ENCODE measurements at regions not wholly inside any gene's neighbourhood (a gene's known extent, or its start where the extent isn't known, plus 50 kb on each side); places are given as distances from the start of the nearest gene placed in this dataset.
"Not testable (repeated sequence)": the region's sequence is repeated elsewhere in the genome, so short reads cannot be mapped to it uniquely, and the experiment has no call there.

DNA sequence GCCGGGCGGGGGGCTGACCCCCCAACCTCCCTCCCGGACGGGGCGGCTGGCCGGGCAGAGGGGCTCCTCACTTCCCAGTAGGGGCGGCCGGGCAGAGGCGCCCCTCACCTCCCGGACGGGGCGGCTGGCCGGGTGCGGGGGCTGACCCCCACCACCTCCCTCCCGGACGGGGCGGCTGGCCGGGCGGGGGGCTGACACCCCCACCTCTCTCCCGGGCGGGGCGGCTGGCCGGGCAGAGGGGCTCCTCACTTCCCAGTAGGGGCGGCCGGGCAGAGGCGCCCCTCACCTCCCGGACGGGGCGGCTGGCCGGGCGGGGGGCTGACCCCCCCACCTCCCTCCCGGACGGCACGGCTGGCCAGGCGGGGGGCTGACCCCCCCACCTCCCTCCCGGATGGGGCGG, 66.8 kb upstream of the SLC35C1 start:
- not testable (repeated sequence) for H3K9ac ChIP-seq (ENCODE audit: low read length); H2AFZ ChIP-seq (ENCODE audit: low read length); H3K79me2 ChIP-seq (ENCODE audit: low read length); H3K9me2 ChIP-seq (replicated peaks; ENCODE audit: insufficient read depth, low read length); H3K9me3 ChIP-seq (replicated peaks; ENCODE audit: insufficient read depth, low read length); H3F3A ChIP-seq (ENCODE audit: insufficient read depth, low read length); H4K20me1 ChIP-seq (ENCODE audit: insufficient read depth, low read length); H3K36me3 ChIP-seq (replicated peaks; ENCODE audit: insufficient read depth, low read length); H3K4me3 ChIP-seq (ENCODE audit: low read length); H3K4me2 ChIP-seq (ENCODE audit: low read depth, low read length); DNase-seq; H3K4me1 ChIP-seq (ENCODE audit: low read length); H3K27me3 ChIP-seq (replicated peaks; ENCODE audit: insufficient read depth, low read length); H3K27ac ChIP-seq (ENCODE audit: low read length)

DNA sequence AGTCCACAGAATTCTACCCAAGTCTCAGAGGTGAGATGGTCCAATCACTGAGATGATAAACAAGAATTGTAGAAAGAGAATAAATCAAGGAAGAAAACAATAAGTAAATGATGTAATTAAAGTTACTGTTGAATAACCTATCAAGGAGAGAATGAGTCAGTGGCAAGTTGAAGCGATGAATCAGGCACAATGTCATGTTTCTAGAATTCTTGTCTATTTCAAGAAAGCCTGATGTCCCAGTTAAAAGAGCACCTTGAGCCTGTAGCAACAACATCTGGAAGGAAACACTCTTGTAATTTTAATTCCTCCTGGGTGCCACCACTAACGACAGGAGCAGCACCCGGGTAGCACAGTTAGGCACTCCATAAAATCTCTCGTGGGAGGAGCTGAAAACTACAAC, 67.9 kb upstream of the SLC35C1 start:
- Histone ChIP-seq H3K9me2 (replicated peaks; ENCODE audit: insufficient read depth, low read length) (no peaks in the 10 kb centered on the region), H3K4me3 (ENCODE audit: low read length) (no peak overlapping the region), H3K27me3 (replicated peaks; ENCODE audit: insufficient read depth, low read length) (0 out of 2 replicates have a peak, but pooled peaks cover 4% of the 10 kb centered on the region), H3K4me2 (ENCODE audit: low read depth, low read length) (no peak overlapping the region), H3K27ac (ENCODE audit: low read length) (no peak overlapping the region), H3K79me2 (ENCODE audit: low read length) (no peaks in the 10 kb centered on the region), H3K9ac (ENCODE audit: low read length) (no peak overlapping the region), H2AFZ (ENCODE audit: low read length) (no peak overlapping the region), H4K20me1 (ENCODE audit: insufficient read depth, low read length) (no peaks in the 10 kb centered on the region), H3F3A (ENCODE audit: insufficient read depth, low read length) (no peaks in the 10 kb centered on the region), H3K9me3 (replicated peaks; ENCODE audit: insufficient read depth, low read length) (no peaks in the 10 kb centered on the region), H3K36me3 (replicated peaks; ENCODE audit: insufficient read depth, low read length) (no peaks in the 10 kb centered on the region), H3K4me1 (ENCODE audit: low read length) (no peaks in the 10 kb centered on the region)
- TF ChIP-seq EZH2phosphoT487 (IDR thresholded peaks at IDR 0.05; ENCODE audit: low read length) (no peak), EZH2 (optimal IDR thresholded peaks at IDR 0.05; ENCODE audit: low read depth, low read length) (no peak)
- TF ChIP-seq, protein P1, sequence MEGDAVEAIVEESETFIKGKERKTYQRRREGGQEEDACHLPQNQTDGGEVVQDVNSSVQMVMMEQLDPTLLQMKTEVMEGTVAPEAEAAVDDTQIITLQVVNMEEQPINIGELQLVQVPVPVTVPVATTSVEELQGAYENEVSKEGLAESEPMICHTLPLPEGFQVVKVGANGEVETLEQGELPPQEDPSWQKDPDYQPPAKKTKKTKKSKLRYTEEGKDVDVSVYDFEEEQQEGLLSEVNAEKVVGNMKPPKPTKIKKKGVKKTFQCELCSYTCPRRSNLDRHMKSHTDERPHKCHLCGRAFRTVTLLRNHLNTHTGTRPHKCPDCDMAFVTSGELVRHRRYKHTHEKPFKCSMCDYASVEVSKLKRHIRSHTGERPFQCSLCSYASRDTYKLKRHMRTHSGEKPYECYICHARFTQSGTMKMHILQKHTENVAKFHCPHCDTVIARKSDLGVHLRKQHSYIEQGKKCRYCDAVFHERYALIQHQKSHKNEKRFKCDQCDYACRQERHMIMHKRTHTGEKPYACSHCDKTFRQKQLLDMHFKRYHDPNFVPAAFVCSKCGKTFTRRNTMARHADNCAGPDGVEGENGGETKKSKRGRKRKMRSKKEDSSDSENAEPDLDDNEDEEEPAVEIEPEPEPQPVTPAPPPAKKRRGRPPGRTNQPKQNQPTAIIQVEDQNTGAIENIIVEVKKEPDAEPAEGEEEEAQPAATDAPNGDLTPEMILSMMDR (IDR thresholded peaks at IDR 0.05; ENCODE audit: low read length), result no peak
- DNase-seq, result no peak

DNA sequence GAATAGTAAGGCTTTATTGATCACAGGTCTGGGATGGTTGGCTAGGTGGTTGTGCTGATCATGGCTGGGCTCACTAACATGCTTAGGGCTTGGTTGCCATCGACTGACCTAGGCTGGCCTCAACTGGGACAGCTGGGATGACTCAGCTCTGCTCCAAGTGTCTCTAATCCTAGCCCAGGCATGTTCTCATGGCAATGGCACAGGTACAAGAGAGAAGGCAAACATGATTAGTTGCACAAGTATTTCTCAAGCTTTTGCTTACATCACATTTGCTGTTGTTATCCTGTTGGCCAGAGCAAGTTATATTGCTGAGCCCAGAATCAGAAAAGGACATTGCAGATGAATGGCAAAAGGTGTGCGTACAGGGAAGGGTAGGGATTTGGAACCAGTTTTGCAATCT, 68.5 kb upstream of the SLC35C1 start:
- Histone ChIP-seq H3K79me2 (ENCODE audit: low read length) (no peaks in the 10 kb centered on the region), H3K27ac (ENCODE audit: low read length) (no peak overlapping the region), H2AFZ (ENCODE audit: low read length) (no peak overlapping the region), H4K20me1 (ENCODE audit: insufficient read depth, low read length) (no peaks in the 10 kb centered on the region), H3K9me2 (replicated peaks; ENCODE audit: insufficient read depth, low read length) (no peaks in the 10 kb centered on the region), H3K27me3 (replicated peaks; ENCODE audit: insufficient read depth, low read length) (0 out of 2 replicates have a peak, but pooled peaks cover 4% of the 10 kb centered on the region), H3K4me3 (ENCODE audit: low read length) (no peak overlapping the region), H3K9ac (ENCODE audit: low read length) (no peak overlapping the region), H3K4me1 (ENCODE audit: low read length) (no peaks in the 10 kb centered on the region), H3K9me3 (replicated peaks; ENCODE audit: insufficient read depth, low read length) (no peaks in the 10 kb centered on the region), H3K4me2 (ENCODE audit: low read depth, low read length) (no peak overlapping the region), H3K36me3 (replicated peaks; ENCODE audit: insufficient read depth, low read length) (no peaks in the 10 kb centered on the region), H3F3A (ENCODE audit: insufficient read depth, low read length) (no peaks in the 10 kb centered on the region)
- DNase-seq, result no peak
- TF ChIP-seq EZH2 (optimal IDR thresholded peaks at IDR 0.05; ENCODE audit: low read depth, low read length) (no peak), EZH2phosphoT487 (IDR thresholded peaks at IDR 0.05; ENCODE audit: low read length) (no peak)
- TF ChIP-seq, protein P1 (IDR thresholded peaks at IDR 0.05; ENCODE audit: low read length), result no peak

DNA sequence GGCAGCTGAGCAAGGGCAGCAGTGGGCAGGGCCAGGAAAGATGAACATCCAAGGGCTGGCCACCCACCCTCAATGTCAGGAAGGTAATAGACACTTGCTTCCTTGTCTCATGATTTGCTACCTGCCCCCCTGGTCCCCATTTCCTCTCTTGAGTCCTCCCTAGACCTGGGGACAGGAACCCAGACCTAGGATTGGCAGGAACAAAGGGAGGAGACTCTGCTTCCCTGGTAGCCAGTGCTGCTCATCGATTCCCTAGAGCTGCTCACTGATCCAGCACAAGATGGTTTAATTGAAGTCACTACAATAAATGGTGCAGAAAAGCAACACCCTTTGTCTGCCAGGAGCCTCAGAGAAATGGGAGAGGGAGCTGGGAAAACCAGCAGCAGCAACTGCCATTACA, 67.8 kb upstream of the CHST1 start:
- Histone ChIP-seq H4K20me1 (ENCODE audit: insufficient read depth, low read length) (no peaks in the 10 kb centered on the region), H3K9me2 (replicated peaks; ENCODE audit: insufficient read depth, low read length) (no peaks in the 10 kb centered on the region), H3K9ac (ENCODE audit: low read length) (no peak overlapping the region)

More for the DNA sequence above, 67.8 kb upstream of the CHST1 start:
- Histone ChIP-seq H3K27ac (ENCODE audit: low read length) (no peak overlapping the region), H3K9me3 (replicated peaks; ENCODE audit: insufficient read depth, low read length) (no peaks in the 10 kb centered on the region), H2AFZ (ENCODE audit: low read length) (no peak overlapping the region), H3K27me3 (replicated peaks; ENCODE audit: insufficient read depth, low read length) (no peaks in the 10 kb centered on the region), H3K4me1 (ENCODE audit: low read length) (no peaks in the 10 kb centered on the region), H3F3A (ENCODE audit: insufficient read depth, low read length) (no peaks in the 10 kb centered on the region), H3K4me2 (ENCODE audit: low read depth, low read length) (no peak overlapping the region), H3K79me2 (ENCODE audit: low read length) (no peaks in the 10 kb centered on the region), H3K36me3 (replicated peaks; ENCODE audit: insufficient read depth, low read length) (no peaks in the 10 kb centered on the region), H3K4me3 (ENCODE audit: low read length) (no peak overlapping the region)
- DNase-seq, result no peak
- TF ChIP-seq, protein P1 (IDR thresholded peaks at IDR 0.05; ENCODE audit: low read length), result no peak
- no peak for TF ChIP-seq EZH2 (optimal IDR thresholded peaks at IDR 0.05; ENCODE audit: low read depth, low read length)
- TF ChIP-seq EZH2phosphoT487 (IDR thresholded peaks at IDR 0.05; ENCODE audit: low read length), result no peak

Data from MM.1S (cell line).